ENCODE measurements at regions not wholly inside any gene's neighbourhood (a gene's known extent, or its start where the extent isn't known, plus 50 kb on each side); places are given as distances from the start of the nearest gene placed in this dataset.

- DNase-seq (ENCODE audit: low spot score): no peak
These were observed 60.6 kb upstream of the FRMD4A start for GRCh38 chr10:14391342-14391741.

DNA sequence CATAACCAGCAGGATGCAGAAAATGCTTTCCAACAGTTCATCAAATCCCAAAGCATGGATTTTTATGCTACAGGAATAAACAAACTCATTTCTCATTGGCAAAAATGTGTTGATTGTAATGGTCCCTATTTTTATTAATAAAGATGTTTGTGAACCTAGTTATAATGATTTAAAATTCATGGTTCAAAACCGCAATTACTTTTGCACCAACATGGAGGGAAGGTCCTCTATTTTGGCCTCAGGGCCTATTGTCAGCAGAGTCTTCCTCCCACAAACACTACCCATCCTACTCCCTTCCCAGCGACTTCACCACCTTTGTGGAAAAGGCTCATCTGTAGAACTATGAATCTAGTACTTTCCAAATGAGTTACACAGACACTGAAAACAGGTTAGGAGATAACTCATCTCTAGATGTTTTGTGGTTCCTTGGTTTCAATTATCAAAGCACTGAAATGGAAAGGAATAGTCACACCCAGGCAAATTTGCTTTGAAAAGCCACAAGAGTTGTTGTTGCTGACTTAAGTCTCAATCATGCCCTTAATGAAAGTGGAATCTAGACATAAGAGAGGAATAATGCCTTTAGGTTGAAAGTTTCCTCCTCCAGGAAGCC is 59.4 kb upstream of the FRMD4A start:
- no peak for DNase-seq (ENCODE audit: low spot score)

- no peak for DNase-seq (ENCODE audit: low spot score)
These were observed 55.2 kb upstream of the FRMD4A start for GRCh38 chr10:14385596-14386593.

GRCh38 chr10:14384915-14385314 is 54.2 kb upstream of the FRMD4A start:
- DNase-seq (ENCODE audit: low spot score): no peak

DNA sequence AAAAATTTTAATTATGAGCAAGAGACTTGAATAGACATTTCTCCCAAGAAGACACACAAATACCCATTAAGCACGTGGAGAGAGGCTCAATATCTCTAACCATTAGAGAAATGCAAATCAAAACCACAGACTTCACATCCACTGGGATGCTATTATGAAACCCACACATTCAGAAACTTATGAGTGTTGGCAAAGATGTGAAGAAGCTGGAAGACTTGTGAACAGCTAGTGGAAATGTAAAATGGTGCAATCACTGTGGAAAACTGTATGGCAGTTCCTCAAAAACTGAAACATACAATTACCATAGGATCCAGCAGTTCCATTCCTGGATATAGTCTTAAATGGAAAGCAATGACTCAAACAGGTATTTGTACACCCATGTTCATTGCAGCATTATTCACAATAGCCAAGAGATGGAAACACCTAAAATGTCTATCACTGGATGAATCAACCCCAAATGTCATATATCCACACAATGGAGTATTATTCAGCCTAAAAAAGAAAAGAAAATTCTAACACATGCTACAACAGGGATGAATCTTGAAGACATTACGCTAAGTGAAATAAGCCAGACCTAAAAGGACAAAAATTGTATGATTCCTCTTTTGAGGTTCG is 53.5 kb upstream of the FRMD4A start:
- DNase-seq (ENCODE audit: low spot score): no peak

GRCh38 chr10:14383266-14383665 is 52.5 kb upstream of the FRMD4A start:
- DNase-seq (ENCODE audit: low spot score): no peak

DNA sequence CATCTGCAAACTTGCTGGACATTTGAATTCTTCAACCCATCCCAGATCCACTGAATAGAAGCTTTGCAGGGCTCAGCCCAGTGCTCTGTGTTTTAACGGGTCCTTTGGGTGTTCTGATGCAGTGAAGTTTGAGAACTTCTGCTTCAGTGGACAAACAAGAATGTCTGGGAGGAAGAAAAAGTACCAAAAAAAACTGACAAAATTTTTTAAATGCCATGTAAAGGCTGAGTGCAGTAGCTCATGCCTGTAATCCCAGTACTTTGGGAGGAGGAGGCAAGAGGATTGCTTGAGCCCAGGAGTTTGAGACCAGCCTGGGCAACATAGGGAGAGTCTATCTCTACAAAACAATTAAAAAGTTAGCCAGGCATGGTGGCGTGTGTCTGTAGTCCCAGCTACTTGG is 51.8 kb upstream of the FRMD4A start:
- DNase-seq (ENCODE audit: low spot score): no peak

DNA sequence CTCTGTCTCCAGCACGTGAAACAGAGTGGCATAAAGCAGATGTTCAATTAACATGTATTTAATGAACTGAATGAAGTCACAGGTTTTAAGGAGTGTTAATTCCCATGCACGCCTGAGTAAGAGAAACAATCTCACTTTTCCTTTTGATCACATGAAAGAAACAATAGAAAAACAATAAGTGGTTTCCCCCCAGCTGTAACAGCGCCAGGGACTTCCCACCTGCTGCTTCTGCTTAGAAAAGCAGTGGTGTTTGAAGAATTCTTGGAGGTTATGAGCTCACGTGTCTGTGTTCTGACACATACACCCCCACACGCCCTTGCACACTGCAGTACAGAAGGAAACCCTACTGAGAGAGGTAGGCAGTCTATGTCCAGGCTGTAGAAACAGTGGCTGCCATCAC is 51.3 kb upstream of the FRMD4A start:
- no peak for DNase-seq (ENCODE audit: low spot score)

- DNase-seq (ENCODE audit: low spot score): no peak
These were observed 50.8 kb upstream of the FRMD4A start for GRCh38 chr10:14381475-14381874.

DNA sequence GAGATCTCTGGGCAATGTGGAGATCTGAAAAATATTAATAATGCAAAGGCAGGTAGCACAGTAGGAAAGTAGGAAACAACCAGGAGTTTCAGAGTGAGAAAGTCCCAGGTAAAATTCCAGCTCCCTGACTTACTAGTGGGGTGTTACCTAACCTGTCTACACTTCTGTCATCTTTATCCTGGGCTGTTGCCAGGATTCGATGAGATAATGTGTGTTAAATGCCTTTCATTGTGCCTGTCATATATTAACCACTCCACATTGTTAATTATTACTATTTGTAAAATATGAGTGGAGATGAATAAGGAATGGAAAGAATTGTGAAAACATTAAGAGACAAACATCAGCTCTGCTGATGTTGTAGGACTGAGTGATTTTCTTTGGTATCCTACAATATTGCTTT is 50.0 kb upstream of the FRMD4A start:
- no peak for DNase-seq (ENCODE audit: low spot score)

Measured in hematopoietic multipotent progenitor cell treated with erythropoietin and hydrocortisone succinate and interleukin-3 and kit ligand, for 15 days (in vitro differentiated cells).